Fibroblast of the aortic adventitia (primary cell): ENCODE measurements at regions not wholly inside any gene's neighbourhood (a gene's known extent, or its start where the extent isn't known, plus 50 kb on each side); places are given as distances from the start of the nearest gene placed in this dataset.

Source experiments
- DNase-seq: peaks from one replicate; pipeline ENCODE4 v3.0.0-alpha.2; 2010; ENCODE audit warnings: low read depth
- H3K4me3 ChIP-seq: 2 replicates; pipeline ENCODE4 v1.5.1; 2011; ENCODE audit warnings: low read depth, mild to moderate bottlenecking, control low read depth, low read length, moderate library complexity
- CTCF ChIP-seq: IDR thresholded peaks from 2 replicates; pipeline ENCODE4 v1.5.1; 2011; ENCODE audit warnings: mild to moderate bottlenecking, low read length, control low read depth, inconsistent platforms; ENCODE audit not compliant: insufficient read depth

- no peak for TF ChIP-seq CTCF
- H3K4me3 ChIP-seq, result no peak overlapping the region
- no peak for DNase-seq
These were observed 68.6 kb upstream of the PAX6 start for GRCh38 chr11:31879681-31880080.

GRCh38 chr11:31877863-31878262 lies 66.7 kb upstream of the PAX6 start:
- no peak for TF ChIP-seq CTCF
- DNase-seq, result no peak
- no peak overlapping the region for H3K4me3 ChIP-seq

GRCh38 chr11:31877083-31877482 lies 66.0 kb upstream of the PAX6 start:
- H3K4me3 ChIP-seq, result no peak overlapping the region
- TF ChIP-seq CTCF, result no peak
- no peak for DNase-seq

GRCh38 chr11:31875866-31876560 lies 64.9 kb upstream of the PAX6 start:
- TF ChIP-seq CTCF, result no peak
- no peak overlapping the region for H3K4me3 ChIP-seq
- no peak for DNase-seq

- no peak for DNase-seq
- H3K4me3 ChIP-seq, result no peak overlapping the region
- no peak for TF ChIP-seq CTCF
These were observed 63.6 kb upstream of the PAX6 start for GRCh38 chr11:31874631-31875191.

GRCh38 chr11:31873124-31873523 lies 62.0 kb upstream of the PAX6 start:
- no peak for TF ChIP-seq CTCF
- no peak for DNase-seq

GRCh38 chr11:31872076-31872443 lies 60.9 kb upstream of the PAX6 start:
- no peak for DNase-seq
- H3K4me3 ChIP-seq, result no peak overlapping the region
- no peak for TF ChIP-seq CTCF

More at GRCh38 chr11:31873124-31873523, 62.0 kb upstream of the PAX6 start:
- no peak overlapping the region for H3K4me3 ChIP-seq
